ENCODE measurements at regions not wholly inside any gene's neighbourhood (a gene's known extent, or its start where the extent isn't known, plus 50 kb on each side); places are given as distances from the start of the nearest gene placed in this dataset.

GRCh38 chr11:80718611-80719291, 1277.9 kb upstream of the TENM4 start:
- TF ChIP-seq TAF1 (IDR thresholded peaks at IDR 0.05; ENCODE audit: low read depth) = no peak
- no peak for TF ChIP-seq MAX (IDR thresholded peaks at IDR 0.05)
- TF ChIP-seq TEAD4 (IDR thresholded peaks at IDR 0.05) = no peak
- TF ChIP-seq TCF12 (IDR thresholded peaks at IDR 0.05; ENCODE audit: low read depth) = no peak

GRCh38 chr11:80702264-80702663, 1261.4 kb upstream of the TENM4 start:
- TF ChIP-seq CEBPB (IDR thresholded peaks at IDR 0.05) = no peak
- TF ChIP-seq RAD21 (IDR thresholded peaks at IDR 0.05; ENCODE audit: low read depth) = no peak
- no peak for TF ChIP-seq ZBTB7A (IDR thresholded peaks at IDR 0.05; ENCODE audit: low read depth)
- no peak for TF ChIP-seq FOXM1 (IDR thresholded peaks at IDR 0.05; ENCODE audit: borderline replicate concordance, low read depth)
- TF ChIP-seq EP300 (IDR thresholded peaks at IDR 0.05; ENCODE audit: borderline replicate concordance) = no peak
- TF ChIP-seq REST (IDR thresholded peaks at IDR 0.05; ENCODE audit: low read depth) = no peak
- TF ChIP-seq YY1 (IDR thresholded peaks at IDR 0.05; ENCODE audit: low read depth) = no peak
- no peak for TF ChIP-seq TEAD4 (IDR thresholded peaks at IDR 0.05)
- no peak for TF ChIP-seq USF1 (IDR thresholded peaks at IDR 0.05)
- TF ChIP-seq EGR1 (IDR thresholded peaks at IDR 0.05) = no peak
- TF ChIP-seq NFIC (IDR thresholded peaks at IDR 0.05) = no peak
- no peak for TF ChIP-seq MAX (IDR thresholded peaks at IDR 0.05)
- no peak for TF ChIP-seq TAF1 (IDR thresholded peaks at IDR 0.05; ENCODE audit: low read depth)

- TF ChIP-seq FOXM1 (IDR thresholded peaks at IDR 0.05; ENCODE audit: borderline replicate concordance, low read depth) (no peak), RAD21 (IDR thresholded peaks at IDR 0.05; ENCODE audit: low read depth) (no peak), NFIC (IDR thresholded peaks at IDR 0.05) (no peak), EGR1 (IDR thresholded peaks at IDR 0.05) (no peak), MAX (IDR thresholded peaks at IDR 0.05) (no peak), YY1 (IDR thresholded peaks at IDR 0.05; ENCODE audit: low read depth) (no peak), EP300 (IDR thresholded peaks at IDR 0.05; ENCODE audit: borderline replicate concordance) (no peak), ZBTB7A (IDR thresholded peaks at IDR 0.05; ENCODE audit: low read depth) (no peak), USF1 (IDR thresholded peaks at IDR 0.05) (no peak), TCF12 (IDR thresholded peaks at IDR 0.05; ENCODE audit: low read depth) (no peak), TAF1 (IDR thresholded peaks at IDR 0.05; ENCODE audit: low read depth) (no peak), CEBPB (IDR thresholded peaks at IDR 0.05) (no peak), CREB1 (IDR thresholded peaks at IDR 0.05; ENCODE audit: low read depth) (no peak), TEAD4 (IDR thresholded peaks at IDR 0.05) (no peak), REST (IDR thresholded peaks at IDR 0.05; ENCODE audit: low read depth) (no peak)
Observed at GRCh38 chr11:80700386-80700785, 1259.6 kb upstream of the TENM4 start.

GRCh38 chr11:80698637-80699036, 1257.8 kb upstream of the TENM4 start:
- TF ChIP-seq CEBPB (IDR thresholded peaks at IDR 0.05) (no peak), MAX (IDR thresholded peaks at IDR 0.05) (no peak), EP300 (IDR thresholded peaks at IDR 0.05; ENCODE audit: borderline replicate concordance) (no peak), TEAD4 (IDR thresholded peaks at IDR 0.05) (no peak), NFIC (IDR thresholded peaks at IDR 0.05) (no peak), ZBTB7A (IDR thresholded peaks at IDR 0.05; ENCODE audit: low read depth) (no peak), FOXM1 (IDR thresholded peaks at IDR 0.05; ENCODE audit: borderline replicate concordance, low read depth) (no peak), YY1 (IDR thresholded peaks at IDR 0.05; ENCODE audit: low read depth) (no peak), TCF12 (IDR thresholded peaks at IDR 0.05; ENCODE audit: low read depth) (no peak), EGR1 (IDR thresholded peaks at IDR 0.05) (no peak), RAD21 (IDR thresholded peaks at IDR 0.05; ENCODE audit: low read depth) (no peak)

GRCh38 chr11:80694385-80694784, 1253.6 kb upstream of the TENM4 start:
- no peak for TF ChIP-seq USF1 (IDR thresholded peaks at IDR 0.05)
- no peak for TF ChIP-seq CREB1 (IDR thresholded peaks at IDR 0.05; ENCODE audit: low read depth)
- TF ChIP-seq CEBPB (IDR thresholded peaks at IDR 0.05) = no peak
- no peak for TF ChIP-seq YY1 (IDR thresholded peaks at IDR 0.05; ENCODE audit: low read depth)
- no peak for TF ChIP-seq MAX (IDR thresholded peaks at IDR 0.05)
- TF ChIP-seq FOXM1 (IDR thresholded peaks at IDR 0.05; ENCODE audit: borderline replicate concordance, low read depth) = no peak
- no peak for TF ChIP-seq ZBTB7A (IDR thresholded peaks at IDR 0.05; ENCODE audit: low read depth)
- no peak for TF ChIP-seq EP300 (IDR thresholded peaks at IDR 0.05; ENCODE audit: borderline replicate concordance)
- no peak for TF ChIP-seq RAD21 (IDR thresholded peaks at IDR 0.05; ENCODE audit: low read depth)
- TF ChIP-seq NFIC (IDR thresholded peaks at IDR 0.05) = no peak
- no peak for TF ChIP-seq TAF1 (IDR thresholded peaks at IDR 0.05; ENCODE audit: low read depth)
- TF ChIP-seq REST (IDR thresholded peaks at IDR 0.05; ENCODE audit: low read depth) = no peak
- TF ChIP-seq EGR1 (IDR thresholded peaks at IDR 0.05) = no peak
- TF ChIP-seq TEAD4 (IDR thresholded peaks at IDR 0.05) = no peak
- TF ChIP-seq TCF12 (IDR thresholded peaks at IDR 0.05; ENCODE audit: low read depth) = no peak

Data from Ishikawa (cell line).